K562 (cell line): ENCODE measurements at regions not wholly inside any gene's neighbourhood (a gene's known extent, or its start where the extent isn't known, plus 50 kb on each side); places are given as distances from the start of the nearest gene placed in this dataset.

ENCODE experiments used
- ATF2 ChIP-seq: sonication (generic); formaldehyde crosslinking; IDR thresholded peaks from 2 replicates; pipeline ENCODE4 v1.8.1; 2022; ENCODE audit warnings: missing genetic modification reagents
- CAMTA2 ChIP-seq: fragments of 250-450 bp; sonication (Bioruptor Pico); conservative IDR thresholded peaks from 2 replicates; pipeline ENCODE4 v1.5.1; 2022
- CEBPG ChIP-seq, 3 experiments: fragments of 200-800 bp in 1 of 3; sonication (Bioruptor generic) in 1 of 3; sonication (generic) in 1 of 3; formaldehyde crosslinking in 1 of 3; IDR thresholded peaks in 2 of 3; conservative IDR thresholded peaks in 1 of 3; 2 replicates each; pipeline versions ENCODE4 v1.6.1 to v1.8.0; 2016 to 2022; ENCODE audit warnings: missing compliant biosample characterization in 2 of 3, missing genetic modification characterization in 2 of 3, mild to moderate bottlenecking in 1 of 3, missing genetic modification reagents in 1 of 3
- CREB3L1 ChIP-seq: fragments of 450-650 bp; IDR thresholded peaks from 2 replicates; pipeline ENCODE4 v1.6.1; 2014; ENCODE audit warnings: low read depth, mild to moderate bottlenecking, moderate library complexity, borderline replicate concordance
- ELF2 ChIP-seq: fragments of 250-450 bp; sonication (Bioruptor Pico); IDR thresholded peaks from 2 replicates; pipeline ENCODE4 v1.5.0; 2021; ENCODE audit warnings: mild to moderate bottlenecking
- ETV6 ChIP-seq, 3 experiments: fragments of 150-350 bp in 1 of 3; sonication (generic) in 1 of 3; formaldehyde crosslinking in 1 of 3; IDR thresholded peaks; 2 replicates each; pipeline versions ENCODE4 v1.6.1 to v1.8.0; 2014 to 2022; ENCODE audit warnings: borderline replicate concordance in 2 of 3, low read depth in 2 of 3, antibody characterized with exemption in 1 of 3, low read length in 1 of 3, mild to moderate bottlenecking in 1 of 3, missing genetic modification reagents in 1 of 3
- GATAD2B ChIP-seq: fragments of 450-650 bp; IDR thresholded peaks from 2 replicates; pipeline ENCODE4 v1.6.1; 2017; ENCODE audit warnings: mild to moderate bottlenecking, borderline replicate concordance
- HDAC3 ChIP-seq: fragments of 450-650 bp; IDR thresholded peaks from 2 replicates; pipeline ENCODE4 v1.6.1; 2018; ENCODE audit warnings: borderline replicate concordance, mild to moderate bottlenecking, moderate library complexity; ENCODE audit not compliant: partially characterized antibody
- KLF10 ChIP-seq: fragments of 250-450 bp; sonication (Bioruptor Pico); IDR thresholded peaks from 2 replicates; pipeline ENCODE4 v1.6.1; 2021; ENCODE audit warnings: matching md5 sums
- MAFK ChIP-seq: IDR thresholded peaks from 2 replicates; pipeline ENCODE4 v1.6.1; 2011; ENCODE audit warnings: low read length, improper control_type of control experiment
- NCOA1 ChIP-seq: fragments of 450-650 bp; IDR thresholded peaks from 2 replicates; pipeline ENCODE4 v1.6.1; 2016; ENCODE audit warnings: low read depth
- PTRF ChIP-seq: fragments of 450-650 bp; IDR thresholded peaks from 2 replicates; pipeline ENCODE4 v1.6.1; 2016; ENCODE audit warnings: mild to moderate bottlenecking, missing genetic modification characterization, missing compliant biosample characterization
- SETDB1 ChIP-seq: IDR thresholded peaks from one replicate; pipeline ENCODE4 v1.6.1; 2012; ENCODE audit warnings: low read length, control low read depth, inconsistent platforms
- SMAD2 ChIP-seq: fragments of 150-350 bp; IDR thresholded peaks from 2 replicates; pipeline ENCODE4 v1.6.1; 2014; ENCODE audit warnings: low read depth, mild to moderate bottlenecking, low read length
- TAF7 ChIP-seq: fragments of 450-650 bp; IDR thresholded peaks from 2 replicates; pipeline ENCODE4 v1.6.1; 2016; ENCODE audit warnings: missing genetic modification characterization, missing compliant biosample characterization
- TEAD4 ChIP-seq, 2 experiments: sonication (generic) in 1 of 2; formaldehyde crosslinking in 1 of 2; IDR thresholded peaks; 2 replicates each; pipeline versions ENCODE4 v1.6.1 to v1.8.0; 2012 to 2022; ENCODE audit warnings: borderline replicate concordance in 1 of 2, inconsistent platforms in 1 of 2, low read length in 1 of 2, mild to moderate bottlenecking in 1 of 2, missing genetic modification reagents in 1 of 2
- ZBTB34 ChIP-seq: fragments of 250-450 bp; sonication (Bioruptor Pico); IDR thresholded peaks from 2 replicates; pipeline ENCODE4 v1.8.0; 2021; ENCODE audit warnings: mild to moderate bottlenecking, moderate library complexity
- ZNF134 ChIP-seq: fragments of 250-450 bp; sonication (Bioruptor Pico); conservative IDR thresholded peaks from 2 replicates; pipeline ENCODE4 v1.4.0; 2020
- ZNF140 ChIP-seq: fragments of 250-450 bp; sonication (Bioruptor Pico); IDR thresholded peaks from 2 replicates; pipeline ENCODE4 v1.8.0; 2021; ENCODE audit warnings: moderate library complexity, mild to moderate bottlenecking, inconsistent platforms
- ZNF217 ChIP-seq: sonication (generic); formaldehyde crosslinking; IDR thresholded peaks from 2 replicates; pipeline ENCODE4 v1.8.0; 2022; ENCODE audit warnings: mild to moderate bottlenecking, missing genetic modification reagents
- ZNF408 ChIP-seq: fragments of 250-450 bp; sonication (Bioruptor Pico); IDR thresholded peaks from 2 replicates; pipeline ENCODE4 v1.4.0; 2020; ENCODE audit warnings: low read depth, mild to moderate bottlenecking, moderate library complexity
- ZNF511 ChIP-seq: sonication (generic); formaldehyde crosslinking; IDR thresholded peaks from 2 replicates; pipeline ENCODE4 v1.8.0; 2022; ENCODE audit warnings: mild to moderate bottlenecking, missing genetic modification reagents
- ZNF707 ChIP-seq: fragments of 250-450 bp; sonication (Bioruptor Pico); conservative IDR thresholded peaks from 2 replicates; pipeline ENCODE4 v1.8.0; 2022; ENCODE audit warnings: inconsistent platforms, mild to moderate bottlenecking, moderate library complexity
- ZNF77 ChIP-seq: fragments of 250-450 bp; sonication (Bioruptor Pico); IDR thresholded peaks from 2 replicates; pipeline ENCODE4 v1.5.0; 2020
- ZSCAN32 ChIP-seq: fragments of 450-650 bp; formaldehyde crosslinking; IDR thresholded peaks from 2 replicates; pipeline ENCODE4 v1.4.0; 2020; ENCODE audit warnings: mild to moderate bottlenecking, moderate library complexity

- no peak for TF ChIP-seq CREB3L1
- no peak for TF ChIP-seq ZNF707 (CRISPR knock-in tag)
- no peak for TF ChIP-seq CAMTA2 (CRISPR knock-in tag)
- TF ChIP-seq SETDB1, result no peak
- TF ChIP-seq ZSCAN32 (CRISPR knock-in tag), result no peak
- no peak for TF ChIP-seq ATF2 (CRISPR knock-in tag)
- peak; percentile 29 for TF ChIP-seq MAFK
- no peak for TF ChIP-seq ZBTB34 (CRISPR knock-in tag)
- no peak for TF ChIP-seq CEBPG (CRISPR knock-in tag; IDR thresholded peaks at IDR 0.05)
- TF ChIP-seq CEBPG (tag; conservative IDR thresholded peaks at IDR 0.05 in 1 of 2, IDR thresholded peaks at IDR 0.05 in 1 of 2), result no peak
- no peak for TF ChIP-seq KLF10 (CRISPR knock-in tag)
- TF ChIP-seq ZNF140 (CRISPR knock-in tag), result no peak
- no peak for TF ChIP-seq ETV6 (IDR thresholded peaks at IDR 0.05; ENCODE audit: borderline replicate concordance in 1 of 2, low read depth in 2 of 2, low read length in 1 of 2)
- no peak for TF ChIP-seq ETV6 (CRISPR knock-in tag; IDR thresholded peaks at IDR 0.05; ENCODE audit: borderline replicate concordance)
- TF ChIP-seq SMAD2, result no peak
- TF ChIP-seq ZNF408 (CRISPR knock-in tag), result no peak
- TF ChIP-seq TEAD4 (IDR thresholded peaks at IDR 0.05; ENCODE audit: low read length), result peak; percentile 78
- no peak for TF ChIP-seq TEAD4 (CRISPR knock-in tag; IDR thresholded peaks at IDR 0.05; ENCODE audit: borderline replicate concordance)
- no peak for TF ChIP-seq GATAD2B
- TF ChIP-seq ZNF217 (CRISPR knock-in tag), result no peak
- no peak for TF ChIP-seq PTRF (tag)
- TF ChIP-seq ELF2 (CRISPR knock-in tag), result no peak
- no peak for TF ChIP-seq ZNF77 (CRISPR knock-in tag)
- TF ChIP-seq HDAC3, result no peak
- no peak for TF ChIP-seq TAF7 (tag)
- TF ChIP-seq ZNF511, result no peak
- no peak for TF ChIP-seq ZNF134 (CRISPR knock-in tag)
- no peak for TF ChIP-seq NCOA1
Observed at GRCh38 chr2:12448846-12449505, 267.8 kb upstream of the TRIB2 start (continued).
